Ishikawa (cell line): ENCODE measurements at regions not wholly inside any gene's neighbourhood (a gene's known extent, or its start where the extent isn't known, plus 50 kb on each side); places are given as distances from the start of the nearest gene placed in this dataset.

ENCODE experiments used
- CEBPB ChIP-seq: IDR thresholded peaks from 2 replicates; pipeline ENCODE4 v1.6.1; 2012
- CREB1 ChIP-seq: IDR thresholded peaks from 2 replicates; pipeline ENCODE4 v1.6.1; 2012; ENCODE audit warnings: low read depth
- EGR1 ChIP-seq: IDR thresholded peaks from 2 replicates; pipeline ENCODE4 v1.6.1; 2012
- EP300 ChIP-seq: IDR thresholded peaks from 2 replicates; pipeline ENCODE4 v1.6.1; 2012; ENCODE audit warnings: borderline replicate concordance
- FOXM1 ChIP-seq: IDR thresholded peaks from 2 replicates; pipeline ENCODE4 v1.6.1; 2012; ENCODE audit warnings: low read depth, borderline replicate concordance
- NFIC ChIP-seq: IDR thresholded peaks from 2 replicates; pipeline ENCODE4 v1.6.1; 2012
- RAD21 ChIP-seq: IDR thresholded peaks from 2 replicates; pipeline ENCODE4 v1.6.1; 2012; ENCODE audit warnings: low read depth
- TAF1 ChIP-seq: IDR thresholded peaks from 2 replicates; pipeline ENCODE4 v1.6.1; 2012; ENCODE audit warnings: low read depth, mild to moderate bottlenecking
- TCF12 ChIP-seq: IDR thresholded peaks from 2 replicates; pipeline ENCODE4 v1.6.1; 2012; ENCODE audit warnings: low read depth
- TEAD4 ChIP-seq: IDR thresholded peaks from 2 replicates; pipeline ENCODE4 v1.6.1; 2012
- YY1 ChIP-seq: IDR thresholded peaks from 2 replicates; pipeline ENCODE4 v1.6.1; 2012; ENCODE audit warnings: low read depth
- ZBTB7A ChIP-seq: IDR thresholded peaks from 2 replicates; pipeline ENCODE4 v1.6.1; 2012; ENCODE audit warnings: low read depth
- TF ChIP-seq, protein P1 (sequence below): IDR thresholded peaks from 2 replicates; pipeline ENCODE4 v1.6.1; 2012; ENCODE audit warnings: low read depth, mild to moderate bottlenecking
- TF ChIP-seq, protein P2 (sequence below): IDR thresholded peaks from 2 replicates; pipeline ENCODE4 v1.6.1; 2012
- TF ChIP-seq, protein P3 (sequence below): IDR thresholded peaks from 2 replicates; pipeline ENCODE4 v1.6.1; 2012

DNA sequence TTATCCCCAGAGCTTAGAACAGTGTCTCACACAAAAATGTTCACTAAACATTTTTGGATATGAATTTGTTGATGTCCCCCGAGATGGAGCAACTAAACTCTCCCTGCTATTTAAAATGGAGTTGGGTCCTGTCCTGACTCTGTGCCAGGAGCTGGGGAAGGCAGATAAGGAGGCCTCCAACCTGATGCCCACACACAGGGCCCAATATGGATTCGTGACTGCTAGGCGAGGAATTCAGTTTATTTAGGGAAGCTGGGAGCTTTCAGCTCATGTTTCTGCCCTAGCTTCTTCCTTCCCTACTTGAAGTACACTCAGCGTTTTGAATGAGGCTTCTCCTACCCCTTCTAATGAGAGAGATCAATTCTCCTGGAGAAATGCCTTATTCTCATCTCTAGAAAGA lies 373.0 kb upstream of the LARGE1 start:
- no peak for TF ChIP-seq YY1
- TF ChIP-seq, protein P1, sequence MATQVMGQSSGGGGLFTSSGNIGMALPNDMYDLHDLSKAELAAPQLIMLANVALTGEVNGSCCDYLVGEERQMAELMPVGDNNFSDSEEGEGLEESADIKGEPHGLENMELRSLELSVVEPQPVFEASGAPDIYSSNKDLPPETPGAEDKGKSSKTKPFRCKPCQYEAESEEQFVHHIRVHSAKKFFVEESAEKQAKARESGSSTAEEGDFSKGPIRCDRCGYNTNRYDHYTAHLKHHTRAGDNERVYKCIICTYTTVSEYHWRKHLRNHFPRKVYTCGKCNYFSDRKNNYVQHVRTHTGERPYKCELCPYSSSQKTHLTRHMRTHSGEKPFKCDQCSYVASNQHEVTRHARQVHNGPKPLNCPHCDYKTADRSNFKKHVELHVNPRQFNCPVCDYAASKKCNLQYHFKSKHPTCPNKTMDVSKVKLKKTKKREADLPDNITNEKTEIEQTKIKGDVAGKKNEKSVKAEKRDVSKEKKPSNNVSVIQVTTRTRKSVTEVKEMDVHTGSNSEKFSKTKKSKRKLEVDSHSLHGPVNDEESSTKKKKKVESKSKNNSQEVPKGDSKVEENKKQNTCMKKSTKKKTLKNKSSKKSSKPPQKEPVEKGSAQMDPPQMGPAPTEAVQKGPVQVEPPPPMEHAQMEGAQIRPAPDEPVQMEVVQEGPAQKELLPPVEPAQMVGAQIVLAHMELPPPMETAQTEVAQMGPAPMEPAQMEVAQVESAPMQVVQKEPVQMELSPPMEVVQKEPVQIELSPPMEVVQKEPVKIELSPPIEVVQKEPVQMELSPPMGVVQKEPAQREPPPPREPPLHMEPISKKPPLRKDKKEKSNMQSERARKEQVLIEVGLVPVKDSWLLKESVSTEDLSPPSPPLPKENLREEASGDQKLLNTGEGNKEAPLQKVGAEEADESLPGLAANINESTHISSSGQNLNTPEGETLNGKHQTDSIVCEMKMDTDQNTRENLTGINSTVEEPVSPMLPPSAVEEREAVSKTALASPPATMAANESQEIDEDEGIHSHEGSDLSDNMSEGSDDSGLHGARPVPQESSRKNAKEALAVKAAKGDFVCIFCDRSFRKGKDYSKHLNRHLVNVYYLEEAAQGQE: no peak
- TF ChIP-seq CEBPB: no peak
- TF ChIP-seq CREB1: no peak
- TF ChIP-seq, protein P2, sequence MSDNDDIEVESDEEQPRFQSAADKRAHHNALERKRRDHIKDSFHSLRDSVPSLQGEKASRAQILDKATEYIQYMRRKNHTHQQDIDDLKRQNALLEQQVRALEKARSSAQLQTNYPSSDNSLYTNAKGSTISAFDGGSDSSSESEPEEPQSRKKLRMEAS: no peak
- TF ChIP-seq NFIC: no peak
- no peak for TF ChIP-seq TCF12
- no peak for TF ChIP-seq EGR1
- no peak for TF ChIP-seq RAD21
- no peak for TF ChIP-seq TEAD4
- TF ChIP-seq EP300: no peak
- TF ChIP-seq TAF1: no peak
- no peak for TF ChIP-seq FOXM1

DNA sequence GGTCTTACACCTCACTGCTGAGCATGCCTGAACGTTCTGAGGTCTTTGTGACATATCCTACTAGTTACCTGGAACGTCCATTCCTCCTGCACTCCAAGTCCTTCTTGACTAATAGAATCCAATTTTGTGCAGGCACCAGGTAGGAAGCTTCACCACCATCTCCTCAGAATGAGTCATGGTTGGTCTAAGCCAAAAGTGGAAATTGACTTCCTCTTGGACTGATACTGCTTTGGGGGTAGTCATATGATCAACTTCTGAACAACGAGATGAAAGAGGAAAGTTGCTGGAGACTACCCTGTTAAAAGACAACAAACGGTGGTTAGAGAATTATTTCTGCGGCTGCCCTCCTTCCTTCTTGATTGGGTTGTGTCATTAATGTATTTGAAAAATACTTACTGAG lies 374.2 kb upstream of the LARGE1 start:
- TF ChIP-seq TAF1 (no peak), NFIC (no peak), EGR1 (no peak), TEAD4 (no peak), YY1 (no peak), RAD21 (no peak), ZBTB7A (no peak), EP300 (no peak), CREB1 (no peak), TCF12 (no peak), FOXM1 (no peak), CEBPB (no peak)
- TF ChIP-seq, protein P2: no peak
- TF ChIP-seq, protein P1: no peak
- TF ChIP-seq, protein P3, sequence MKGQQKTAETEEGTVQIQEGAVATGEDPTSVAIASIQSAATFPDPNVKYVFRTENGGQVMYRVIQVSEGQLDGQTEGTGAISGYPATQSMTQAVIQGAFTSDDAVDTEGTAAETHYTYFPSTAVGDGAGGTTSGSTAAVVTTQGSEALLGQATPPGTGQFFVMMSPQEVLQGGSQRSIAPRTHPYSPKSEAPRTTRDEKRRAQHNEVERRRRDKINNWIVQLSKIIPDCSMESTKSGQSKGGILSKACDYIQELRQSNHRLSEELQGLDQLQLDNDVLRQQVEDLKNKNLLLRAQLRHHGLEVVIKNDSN: no peak

DNA sequence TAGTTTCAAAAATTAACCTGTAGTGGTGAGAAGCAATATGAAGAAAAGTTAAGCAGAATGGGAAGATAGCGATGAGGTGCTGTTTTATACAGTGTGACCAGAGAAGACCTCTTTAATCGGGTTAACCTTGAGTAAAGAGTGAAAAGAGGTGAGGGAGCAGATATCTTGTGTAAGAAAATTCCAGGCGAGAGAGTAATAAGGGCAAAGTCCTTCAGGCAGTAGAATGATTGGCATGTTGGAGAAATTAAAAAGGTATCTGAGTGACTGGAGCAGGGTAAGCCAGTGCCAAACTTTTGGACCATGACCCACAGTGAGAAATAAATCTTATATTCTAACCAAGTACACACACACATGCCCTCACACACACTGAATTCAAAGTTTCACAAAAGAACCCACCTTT lies 374.7 kb upstream of the LARGE1 start:
- TF ChIP-seq EGR1 (no peak), ZBTB7A (no peak), CEBPB (no peak), TCF12 (no peak), TAF1 (no peak), EP300 (no peak), YY1 (no peak), TEAD4 (no peak), NFIC (no peak), RAD21 (no peak), FOXM1 (no peak)
- TF ChIP-seq, protein P3: no peak
- TF ChIP-seq, protein P1: no peak

DNA sequence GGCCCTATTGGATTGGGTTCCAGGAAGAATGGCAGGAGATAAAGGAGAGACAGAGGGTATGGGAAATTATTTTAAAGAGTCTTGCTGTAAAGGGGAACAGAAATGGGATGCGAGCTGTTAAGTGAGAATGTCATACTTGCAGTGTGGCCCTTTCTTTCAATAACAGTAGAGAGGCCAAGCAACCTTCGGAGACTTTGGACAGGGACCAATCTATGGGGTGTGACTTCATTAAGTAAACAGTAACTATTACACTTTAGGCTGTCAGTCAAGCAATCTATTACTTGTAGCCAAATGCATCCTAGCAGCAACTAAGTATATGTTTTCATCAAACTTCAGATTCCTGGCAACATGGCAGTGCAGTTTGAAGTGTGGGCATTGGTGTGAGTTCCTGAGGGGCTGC lies 376.2 kb upstream of the LARGE1 start:
- TF ChIP-seq TAF1 (no peak), TEAD4 (no peak), EGR1 (no peak), ZBTB7A (no peak)
- TF ChIP-seq, protein P3: no peak
